OCI-LY7 (cell line): ENCODE measurements at regions not wholly inside any gene's neighbourhood (a gene's known extent, or its start where the extent isn't known, plus 50 kb on each side); places are given as distances from the start of the nearest gene placed in this dataset.

Experiments
- CTCF ChIP-seq: fragments of 200-600 bp; sonication (generic); conservative IDR thresholded peaks from 2 replicates; pipeline ENCODE4 v1.5.1; 2014; ENCODE audit warnings: mild to moderate bottlenecking, antibody characterized with exemption, low read length, moderate library complexity, mixed read lengths
- EZH2phosphoT487 ChIP-seq: fragments of 200-600 bp; sonication (generic); IDR thresholded peaks from 2 replicates; pipeline ENCODE4 v1.6.1; 2018; ENCODE audit warnings: low read depth, borderline replicate concordance, mild to moderate bottlenecking, mixed run types, antibody characterized with exemption, low read length, moderate library complexity, mixed read lengths

GRCh38 chr4:79689740-79690139, 281.7 kb upstream of the GK2 start:
- TF ChIP-seq CTCF (no peak), EZH2phosphoT487 (no peak)
